Endodermal cell (in vitro differentiated cells): ENCODE measurements at regions not wholly inside any gene's neighbourhood (a gene's known extent, or its start where the extent isn't known, plus 50 kb on each side); places are given as distances from the start of the nearest gene placed in this dataset.

ENCODE experiments used
- DNase-seq: peaks from one replicate; pipeline ENCODE4 v3.0.0-alpha.2; 2017
- H3K27ac ChIP-seq: 2 replicates; pipeline ENCODE4 v1.5.1; 2013; ENCODE audit warnings: mild to moderate bottlenecking, low read depth, low read length, moderate library complexity
- H3K27me3 ChIP-seq: 2 replicates; pipeline ENCODE4 v1.6.1; 2013; ENCODE audit warnings: mild to moderate bottlenecking, low read length, moderate library complexity; ENCODE audit not compliant: insufficient read depth, control insufficient read depth, poor library complexity, severe bottlenecking
- H3K36me3 ChIP-seq: 2 replicates; pipeline ENCODE4 v1.7.0; 2013; ENCODE audit warnings: mild to moderate bottlenecking, low read length, moderate library complexity; ENCODE audit not compliant: control insufficient read depth, insufficient read depth
- H3K4me1 ChIP-seq: one replicate; pipeline ENCODE4 v1.7.0; 2013; ENCODE audit warnings: low read length; ENCODE audit not compliant: control insufficient read depth, insufficient read depth
- H3K4me3 ChIP-seq: 2 replicates; pipeline ENCODE4 v1.5.1; 2013; ENCODE audit warnings: mild to moderate bottlenecking, low read length, moderate library complexity
- H3K9ac ChIP-seq: 2 replicates; pipeline ENCODE4 v1.6.1; 2013; ENCODE audit warnings: mild to moderate bottlenecking, low read length, moderate library complexity; ENCODE audit not compliant: poor library complexity, severe bottlenecking; ENCODE audit errors: extremely low read depth
- H3K9me3 ChIP-seq: 2 replicates; pipeline ENCODE4 v1.6.1; 2013; ENCODE audit warnings: mild to moderate bottlenecking, low read length, moderate library complexity; ENCODE audit not compliant: control insufficient read depth
- H3K27ac Mint-ChIP-seq: 2 replicates; pipeline ENCODE4 v1.8.0; 2020; ENCODE audit warnings: mixed read lengths
- H3K27me3 Mint-ChIP-seq: 2 replicates; pipeline ENCODE4 v1.8.0; 2021; ENCODE audit warnings: mild to moderate bottlenecking, mixed read lengths; ENCODE audit not compliant: insufficient read depth
- H3K36me3 Mint-ChIP-seq: 2 replicates; pipeline ENCODE4 v1.8.0; 2020; ENCODE audit warnings: low read depth, mixed read lengths
- H3K4me1 Mint-ChIP-seq: 2 replicates; pipeline ENCODE4 v1.8.0; 2020; ENCODE audit warnings: mixed read lengths
- H3K4me3 Mint-ChIP-seq: 2 replicates; pipeline ENCODE4 v1.8.0; 2020; ENCODE audit warnings: mild to moderate bottlenecking, moderate library complexity, mixed read lengths
- H3K9me3 Mint-ChIP-seq: 2 replicates; pipeline ENCODE4 v1.8.0; 2020; ENCODE audit warnings: mild to moderate bottlenecking, mixed read lengths
- CTCF ChIP-seq: fragments of 200-600 bp; sonication (generic); conservative IDR thresholded peaks from 2 replicates; pipeline ENCODE4 v1.5.0; 2021; ENCODE audit warnings: antibody characterized with exemption, mild to moderate bottlenecking
- WGBS, 2 experiments: methylation state at CpG; one replicate each; pipeline versions ENCODE4 v1.1.5 to v1.1.7; 2013; ENCODE audit warnings: missing lambda C conversion rate in 2 of 2, mixed read lengths in 1 of 2; ENCODE audit not compliant: insufficient coverage in 1 of 2, insufficient read length in 1 of 2; 5-methylcytosine and 5-hydroxymethylcytosine counted together

- Histone ChIP-seq H3K9ac (no peak overlapping the region), H3K36me3 (no peaks in the 10 kb centered on the region), H3K4me1 (no peaks in the 10 kb centered on the region), H3K9me3 (no peaks in the 10 kb centered on the region), H3K27me3 (no peaks in the 10 kb centered on the region), H3K27ac (no peak overlapping the region), H3K4me3 (no peak overlapping the region)
- 100% methylated on average over 1 of the region's 1 CpG; no CpG with 5 or more reads in 1 of the 2 experiments for WGBS, 2 experiments
- H3K4me1 Mint-ChIP-seq: peaks cover 5% of the 10 kb centered on the region
- DNase-seq: no peak
- TF ChIP-seq CTCF: no peak
- H3K9me3 Mint-ChIP-seq: no peaks in the 10 kb centered on the region
- no peaks in the 10 kb centered on the region for H3K36me3 Mint-ChIP-seq
- no peaks in the 10 kb centered on the region for H3K27me3 Mint-ChIP-seq
- no peak overlapping the region for H3K4me3 Mint-ChIP-seq
- H3K27ac Mint-ChIP-seq: no peak overlapping the region
These were observed 264.2 kb downstream of the RPRM start for GRCh38 chr2:153214337-153214736.

GRCh38 chr2:153213022-153213421, 265.5 kb downstream of the RPRM start:
- WGBS, 2 experiments: 95 to 100% methylated on average over 1 of the region's 1 CpG
- no peaks in the 10 kb centered on the region for H3K27me3 Mint-ChIP-seq
- H3K27ac Mint-ChIP-seq: no peak overlapping the region
- H3K4me1 Mint-ChIP-seq: no peaks in the 10 kb centered on the region
- H3K4me3 Mint-ChIP-seq: no peak overlapping the region
- H3K9me3 ChIP-seq: no peaks in the 10 kb centered on the region
- H3K36me3 ChIP-seq: no peaks in the 10 kb centered on the region
- no peak overlapping the region for H3K4me3 ChIP-seq
- no peak for TF ChIP-seq CTCF
- H3K9ac ChIP-seq: no peak overlapping the region
- no peak overlapping the region for H3K27ac ChIP-seq
- no peaks in the 10 kb centered on the region for H3K36me3 Mint-ChIP-seq
- no peaks in the 10 kb centered on the region for H3K4me1 ChIP-seq
- DNase-seq: no peak
- no peaks in the 10 kb centered on the region for H3K9me3 Mint-ChIP-seq
- H3K27me3 ChIP-seq: no peaks in the 10 kb centered on the region

GRCh38 chr2:153197402-153198386, 280.9 kb downstream of the RPRM start:
- no peaks in the 10 kb centered on the region for H3K36me3 ChIP-seq
- 93 to 98% methylated on average over 7 to 11 of the region's 11 CpGs for WGBS, 2 experiments
- H3K27me3 ChIP-seq: no peaks in the 10 kb centered on the region
- Mint-ChIP-seq H3K27me3 (no peaks in the 10 kb centered on the region), H3K4me3 (no peak overlapping the region), H3K9me3 (no peaks in the 10 kb centered on the region), H3K4me1 (no peaks in the 10 kb centered on the region), H3K27ac (no peak overlapping the region), H3K36me3 (no peaks in the 10 kb centered on the region)
- peak; percentile 45 for DNase-seq
- no peak for TF ChIP-seq CTCF
- no peak overlapping the region for H3K4me3 ChIP-seq
- H3K27ac ChIP-seq: no peak overlapping the region
- no peak overlapping the region for H3K9ac ChIP-seq
- no peaks in the 10 kb centered on the region for H3K4me1 ChIP-seq
- H3K9me3 ChIP-seq: no peaks in the 10 kb centered on the region
